H1 (cell line): ENCODE measurements at regions not wholly inside any gene's neighbourhood (a gene's known extent, or its start where the extent isn't known, plus 50 kb on each side); places are given as distances from the start of the nearest gene placed in this dataset.

Experiments used
- CTCF ChIA-PET: fragments of 300-600 bp; sonication (Branson Sonifier 250); formaldehyde crosslinking; loops from one replicate; lab custom pipeline; 2021; ENCODE audit not compliant: partially characterized antibody; lab: Charles Lee
- POLR2A ChIA-PET: fragments of 300-600 bp; sonication (Branson Sonifier 250); formaldehyde crosslinking; loops from one replicate; lab custom pipeline; 2021; ENCODE audit warnings: inconsistent platforms; ENCODE audit not compliant: partially characterized antibody; lab: Charles Lee
- DNase-seq, 2 experiments: peaks; one replicate each; pipeline versions ENCODE4 v3.0.0 to v3.0.0-alpha.2; 2010 to 2022; ENCODE audit warnings: low spot score in 2 of 2, low read depth in 1 of 2, mixed read lengths in 1 of 2
- FAIRE-seq: peaks from 2 replicates; lab custom pipeline; 2011; peaks lifted over from hg19 to GRCh38; lab: Jason Lieb, UNC
- H2AFZ ChIP-seq: 2 replicates; pipeline ENCODE4 v1.8.1; 2012; ENCODE audit warnings: low read length, inconsistent platforms
- H2AK5ac ChIP-seq: 2 replicates; pipeline ENCODE4 v1.6.1; 2013; ENCODE audit warnings: low read depth, low read length
- H2BK120ac ChIP-seq: replicated peaks from 2 replicates; pipeline ENCODE3; 2013; ENCODE audit warnings: low read depth, low read length, inconsistent platforms
- H2BK12ac ChIP-seq: 2 replicates; pipeline ENCODE4 v1.6.1; 2013; ENCODE audit warnings: low read depth, low read length
- H2BK15ac ChIP-seq: 2 replicates; pipeline ENCODE4 v1.6.1; 2013; ENCODE audit warnings: low read length
- H2BK20ac ChIP-seq: 2 replicates; pipeline ENCODE4 v1.6.1; 2013; ENCODE audit warnings: low read length
- H2BK5ac ChIP-seq: 2 replicates; pipeline ENCODE4 v1.6.1; 2013; ENCODE audit warnings: low read depth, low read length
- H3K14ac ChIP-seq: 2 replicates; pipeline ENCODE4 v1.6.1; 2013; ENCODE audit warnings: inconsistent platforms; ENCODE audit not compliant: insufficient read length
- H3K18ac ChIP-seq: 2 replicates; pipeline ENCODE4 v1.6.1; 2013; ENCODE audit warnings: low read length; ENCODE audit errors: extremely low read depth
- H3K23ac ChIP-seq: 2 replicates; pipeline ENCODE4 v1.6.1; 2013; ENCODE audit warnings: inconsistent platforms; ENCODE audit not compliant: insufficient read length
- H3K23me2 ChIP-seq: 2 replicates; pipeline ENCODE4 v1.6.1; 2013; ENCODE audit warnings: low read depth, low read length
- H3K27ac ChIP-seq: 2 replicates; pipeline ENCODE4 v1.6.1; 2011; ENCODE audit warnings: low read depth, low read length, inconsistent platforms
- H3K27me3 ChIP-seq, 4 experiments: replicated peaks in 1 of 4; 1 replicate in 1 of 4; 2 replicates in 3 of 4; pipeline versions ENCODE4 v1.6.1 to v1.8.1; 2011 to 2013; ENCODE audit warnings: low read length in 3 of 4, mild to moderate bottlenecking in 3 of 4, inconsistent platforms in 2 of 4, mixed read lengths in 2 of 4, moderate library complexity in 1 of 4; ENCODE audit not compliant: control insufficient read depth in 3 of 4, insufficient read depth in 3 of 4; ENCODE audit errors: extremely low read depth in 1 of 4
- H3K36me3 ChIP-seq, 4 experiments: 2 replicates each; pipeline versions ENCODE4 v1.6.1 to v1.8.1; 2011 to 2013; ENCODE audit warnings: mild to moderate bottlenecking in 4 of 4, low read length in 3 of 4, moderate library complexity in 2 of 4, control low read depth in 1 of 4, inconsistent platforms in 1 of 4; ENCODE audit not compliant: insufficient read depth in 4 of 4, control insufficient read depth in 2 of 4
- H3K4ac ChIP-seq: replicated peaks from 2 replicates; pipeline ENCODE3; 2013; ENCODE audit warnings: low read length, low read depth, mixed read lengths, inconsistent platforms; ENCODE audit not compliant: insufficient read length
- H3K4me1 ChIP-seq, 4 experiments: replicated peaks in 1 of 4; 1 replicate in 1 of 4; 2 replicates in 3 of 4; pipeline versions ENCODE4 v1.6.1 to v1.8.1; 2011 to 2013; ENCODE audit warnings: low read length in 3 of 4, inconsistent platforms in 2 of 4, mixed read lengths in 1 of 4; ENCODE audit not compliant: insufficient read depth in 4 of 4, control insufficient read depth in 3 of 4
- H3K4me2 ChIP-seq, 2 experiments: 2 replicates each; pipeline versions ENCODE4 v1.6.1 to v1.8.1; 2011 to 2013; ENCODE audit warnings: low read depth in 2 of 2, low read length in 2 of 2, control low read depth in 1 of 2, inconsistent platforms in 1 of 2, mild to moderate bottlenecking in 1 of 2; ENCODE audit not compliant: insufficient read depth in 1 of 2
- H3K4me3 ChIP-seq, 4 experiments: fragments of 200-600, 300-600 bp in 1 of 4; sonication (generic), shearing (Covaris generic), sonication (Bioruptor Twin) in 1 of 4; 2 replicates each; pipeline versions ENCODE4 v1.5.1 to v1.8.1; 2011 to 2016; ENCODE audit warnings: low read length in 4 of 4, low read depth in 3 of 4, control low read depth in 2 of 4, inconsistent platforms in 2 of 4, mild to moderate bottlenecking in 2 of 4, mixed read lengths in 1 of 4, moderate library complexity in 1 of 4; ENCODE audit not compliant: insufficient read depth in 2 of 4; ENCODE audit errors: extremely low read depth in 1 of 4
- H3K56ac ChIP-seq: replicated peaks from 2 replicates; pipeline ENCODE3; 2013; ENCODE audit warnings: low read depth, mild to moderate bottlenecking, mixed read lengths, low read length, inconsistent platforms; ENCODE audit not compliant: insufficient read length
- H3K79me1 ChIP-seq: 2 replicates; pipeline ENCODE4 v1.6.1; 2013; ENCODE audit warnings: low read depth, low read length, control low read depth
- H3K79me2 ChIP-seq, 2 experiments: 2 replicates each; pipeline versions ENCODE4 v1.6.1 to v1.8.1; 2012 to 2013; ENCODE audit warnings: low read length in 2 of 2, mild to moderate bottlenecking in 2 of 2, inconsistent platforms in 1 of 2; ENCODE audit not compliant: insufficient read depth in 2 of 2, control insufficient read depth in 1 of 2
- H3K9ac ChIP-seq, 4 experiments: replicated peaks in 1 of 4; 1 replicate in 1 of 4; 2 replicates in 3 of 4; pipeline versions ENCODE4 v1.6.1 to v1.8.1; 2011 to 2013; ENCODE audit warnings: low read depth in 3 of 4, low read length in 3 of 4, control low read depth in 2 of 4, mild to moderate bottlenecking in 2 of 4, moderate library complexity in 2 of 4, inconsistent platforms in 1 of 4; ENCODE audit errors: extremely low read depth in 1 of 4
- H3K9me3 ChIP-seq, 2 experiments: 2 replicates each; pipeline versions ENCODE4 v1.6.1 to v1.8.1; 2012 to 2013; ENCODE audit warnings: mild to moderate bottlenecking in 2 of 2, moderate library complexity in 2 of 2, control low read depth in 1 of 2, inconsistent platforms in 1 of 2, low read depth in 1 of 2, low read length in 1 of 2, mixed read lengths in 1 of 2; ENCODE audit not compliant: insufficient read depth in 2 of 2
- H4K20me1 ChIP-seq, 2 experiments: replicated peaks in 1 of 2; 2 replicates each; pipeline versions ENCODE3 to v1.8.1; 2011 to 2013; ENCODE audit warnings: inconsistent platforms in 2 of 2, low read length in 2 of 2, mild to moderate bottlenecking in 1 of 2; ENCODE audit not compliant: insufficient read depth in 2 of 2, control insufficient read depth in 1 of 2
- H4K5ac ChIP-seq: 2 replicates; pipeline ENCODE4 v1.6.1; 2013; ENCODE audit warnings: low read length, low read depth, mixed read lengths, inconsistent platforms; ENCODE audit not compliant: insufficient read length
- H4K8ac ChIP-seq: 2 replicates; pipeline ENCODE4 v1.8.0; 2013; ENCODE audit warnings: mild to moderate bottlenecking, moderate library complexity, low read length, inconsistent platforms; ENCODE audit not compliant: insufficient read depth; ENCODE audit errors: extremely low read depth
- H4K91ac ChIP-seq: replicated peaks from 2 replicates; pipeline ENCODE3; 2013; ENCODE audit warnings: low read length, mixed read lengths, inconsistent platforms; ENCODE audit not compliant: insufficient read length
- BACH1 ChIP-seq: IDR thresholded peaks from 2 replicates; pipeline ENCODE4 v1.6.1; 2012; ENCODE audit warnings: low read length, improper control_type of control experiment
- CTCF ChIP-seq, 3 experiments: IDR thresholded peaks; 1 replicate in 2 of 3; 2 replicates in 1 of 3; pipeline versions ENCODE4 v1.5.1 to v1.6.1; 2011; ENCODE audit warnings: low read length in 3 of 3, mild to moderate bottlenecking in 3 of 3, inconsistent platforms in 2 of 3, low read depth in 1 of 3, moderate library complexity in 1 of 3; ENCODE audit not compliant: insufficient read depth in 1 of 3; ENCODE audit errors: control extremely low read depth in 1 of 3
- EP300 ChIP-seq, 2 experiments: IDR thresholded peaks; 1 replicate in 1 of 2; 2 replicates in 1 of 2; pipeline ENCODE4 v1.6.1; 2011 to 2012; ENCODE audit warnings: low read depth in 2 of 2, low read length in 2 of 2, mild to moderate bottlenecking in 2 of 2, borderline replicate concordance in 1 of 2, inconsistent platforms in 1 of 2, moderate library complexity in 1 of 2
- EZH2 ChIP-seq: fragments of 200-600 bp; sonication (generic); IDR thresholded peaks from 2 replicates; pipeline ENCODE4 v1.7.1; 2012; ENCODE audit warnings: low read depth, mild to moderate bottlenecking, moderate library complexity, low read length, inconsistent platforms; ENCODE audit not compliant: severe bottlenecking
- HDAC2 ChIP-seq, 2 experiments: fragments of 300-600 bp in 1 of 2; sonication (generic) in 1 of 2; IDR thresholded peaks; 2 replicates each; pipeline ENCODE4 v1.6.1; 2011 to 2012; ENCODE audit warnings: low read depth in 2 of 2, low read length in 2 of 2, mild to moderate bottlenecking in 2 of 2, moderate library complexity in 2 of 2, borderline replicate concordance in 1 of 2, inconsistent platforms in 1 of 2
- JUND ChIP-seq: IDR thresholded peaks from 2 replicates; pipeline ENCODE4 v1.6.1; 2011; ENCODE audit warnings: mild to moderate bottlenecking, improper control_type of control experiment, low read length
- POLR2AphosphoS5 ChIP-seq: IDR thresholded peaks from 2 replicates; pipeline ENCODE4 v1.6.1; 2011; ENCODE audit warnings: low read depth, low read length
- POU5F1 ChIP-seq: IDR thresholded peaks from 2 replicates; pipeline ENCODE4 v1.6.1; 2011; ENCODE audit warnings: low read depth, mild to moderate bottlenecking, low read length, moderate library complexity
- SP2 ChIP-seq: IDR thresholded peaks from 2 replicates; pipeline ENCODE4 v1.6.1; 2012; ENCODE audit warnings: mild to moderate bottlenecking, low read length, inconsistent platforms
- TAF7 ChIP-seq: optimal IDR thresholded peaks from 2 replicates; pipeline ENCODE3; 2011; ENCODE audit warnings: low read depth, mild to moderate bottlenecking, inconsistent platforms, low read length, moderate library complexity, borderline replicate concordance
- TBP ChIP-seq: IDR thresholded peaks from 2 replicates; pipeline ENCODE4 v1.6.1; 2011; ENCODE audit warnings: low read depth, low read length, improper control_type of control experiment
- TEAD4 ChIP-seq: IDR thresholded peaks from 2 replicates; pipeline ENCODE4 v1.6.1; 2012; ENCODE audit warnings: low read depth, low read length, inconsistent platforms, mixed read lengths
- whole genome bisulfite sequencing, 2 experiments: shearing (Covaris generic) in 1 of 2; methylation state at CpG; one replicate each; pipeline versions ENCODE4 v1.1.6 to v1.1.7; 2013 to 2015; ENCODE audit warnings: low lambda C conversion rate in 2 of 2, mixed read lengths in 2 of 2, inconsistent platforms in 1 of 2, low coverage in 1 of 2, missing lambda C conversion rate in 1 of 2; ENCODE audit not compliant: insufficient replicate concordance in 2 of 2, insufficient coverage in 1 of 2, insufficient read length in 1 of 2; ENCODE audit errors: extremely low coverage in 1 of 2, missing lambda C conversion rate in 1 of 2; 5-methylcytosine and 5-hydroxymethylcytosine counted together

- H3K4me1 ChIP-seq: no peaks in the 10 kb centered on the region
- ChIA-PET POLR2A (no interaction called here), CTCF (interaction anchor here (0.6 kb wide), 2 partner anchors 44 to 51 kb away, joined by 3 read pairs; no protein-coding TSS in a partner anchor)
- H4K8ac ChIP-seq: no peak overlapping the region
- no peak overlapping the region for H3K4me2 ChIP-seq
- H3K79me1 ChIP-seq: no peaks in the 10 kb centered on the region
- no peak overlapping the region for H3K4me3 ChIP-seq
- WGBS, 2 experiments: 84% methylated on average over 3 of the region's 3 CpGs; no CpG with 5 or more reads in 1 of the 2 experiments
- no peak overlapping the region for H2BK12ac ChIP-seq
- no peak overlapping the region for H2AFZ ChIP-seq
- no peak overlapping the region for H3K56ac ChIP-seq
- no peaks in the 10 kb centered on the region for H3K23me2 ChIP-seq
- no peaks in the 10 kb centered on the region; a peak in 1 of 4 replicates for H3K79me2 ChIP-seq
- FAIRE-seq (no peak), DNase-seq (no peak)
- H2AK5ac ChIP-seq: no peak overlapping the region
- H3K14ac ChIP-seq: no peak overlapping the region
- H3K27ac ChIP-seq: no peak overlapping the region
- H4K5ac ChIP-seq: no peak overlapping the region
- H2BK20ac ChIP-seq: no peak overlapping the region
- H3K27me3 ChIP-seq: no peaks in the 10 kb centered on the region
- no peak overlapping the region for H3K23ac ChIP-seq
- no peak overlapping the region for H2BK120ac ChIP-seq
- no peaks in the 10 kb centered on the region for H3K9me3 ChIP-seq
- no peak overlapping the region for H2BK5ac ChIP-seq
- H4K20me1 ChIP-seq: no peaks in the 10 kb centered on the region
- H3K36me3 ChIP-seq: no peaks in the 10 kb centered on the region
- no peak overlapping the region for H3K9ac ChIP-seq
- H3K18ac ChIP-seq: no peak overlapping the region
- no peak overlapping the region for H2BK15ac ChIP-seq
- no peak for TF ChIP-seq EP300 (IDR thresholded peaks at IDR 0.05; ENCODE audit: borderline replicate concordance in 1 of 2, low read depth in 2 of 2, low read length in 2 of 2)
- TF ChIP-seq TEAD4: no peak
- no peak for TF ChIP-seq POLR2AphosphoS5
- no peak for TF ChIP-seq TBP
- no peak for TF ChIP-seq HDAC2 (IDR thresholded peaks at IDR 0.05; ENCODE audit: borderline replicate concordance in 1 of 2, low read depth in 2 of 2, low read length in 2 of 2)
- TF ChIP-seq SP2: no peak
- no peak for TF ChIP-seq POU5F1
- TF ChIP-seq BACH1: no peak
- TF ChIP-seq TAF7: no peak
- TF ChIP-seq EZH2: no peak
- no peak for TF ChIP-seq JUND
- no peak for TF ChIP-seq CTCF (IDR thresholded peaks at IDR 0.05; ENCODE audit: control extremely low read depth in 1 of 3, insufficient read depth in 1 of 3, low read depth in 1 of 3, low read length in 3 of 3)
- H3K4ac ChIP-seq: no peak overlapping the region
- H4K91ac ChIP-seq: no peak overlapping the region
These were observed 321.9 kb downstream of the CDK5RAP2 start for GRCh38 chr9:120258096-120258495.
